Skin of body (tissue), 1 donor: ENCODE measurements at regions not wholly inside any gene's neighbourhood (a gene's known extent, or its start where the extent isn't known, plus 50 kb on each side); places are given as distances from the start of the nearest gene placed in this dataset.

Source experiments
- DNase-seq: peaks from one replicate; lab custom pipeline; 2025; lab: John Stamatoyannopoulos, UW

GRCh38 chr9:7243838-7244237 lies 486.1 kb downstream of the KDM4C start:
- DNase-seq: no peak

DNA sequence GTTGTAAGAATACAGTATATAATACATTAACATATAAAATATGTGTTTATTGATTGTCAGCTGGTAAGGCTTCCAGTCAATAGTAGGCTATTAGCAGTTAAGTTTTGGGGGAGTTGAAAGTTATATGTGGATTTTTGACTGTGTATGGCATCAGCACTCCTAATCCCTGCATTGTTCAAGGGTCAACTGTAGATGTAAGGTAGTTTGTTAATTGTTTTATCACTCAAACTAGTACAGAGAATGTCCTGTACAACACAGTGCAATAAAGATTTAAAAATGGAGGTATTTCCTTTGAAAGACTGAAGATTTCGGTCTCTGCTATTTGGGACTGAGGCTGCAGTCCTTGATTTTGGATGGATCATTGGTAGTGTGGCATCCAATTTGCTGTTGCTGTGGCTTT lies 484.4 kb downstream of the KDM4C start:
- no peak for DNase-seq

GRCh38 chr9:7241694-7242093 lies 483.9 kb downstream of the KDM4C start:
- DNase-seq: no peak

DNA sequence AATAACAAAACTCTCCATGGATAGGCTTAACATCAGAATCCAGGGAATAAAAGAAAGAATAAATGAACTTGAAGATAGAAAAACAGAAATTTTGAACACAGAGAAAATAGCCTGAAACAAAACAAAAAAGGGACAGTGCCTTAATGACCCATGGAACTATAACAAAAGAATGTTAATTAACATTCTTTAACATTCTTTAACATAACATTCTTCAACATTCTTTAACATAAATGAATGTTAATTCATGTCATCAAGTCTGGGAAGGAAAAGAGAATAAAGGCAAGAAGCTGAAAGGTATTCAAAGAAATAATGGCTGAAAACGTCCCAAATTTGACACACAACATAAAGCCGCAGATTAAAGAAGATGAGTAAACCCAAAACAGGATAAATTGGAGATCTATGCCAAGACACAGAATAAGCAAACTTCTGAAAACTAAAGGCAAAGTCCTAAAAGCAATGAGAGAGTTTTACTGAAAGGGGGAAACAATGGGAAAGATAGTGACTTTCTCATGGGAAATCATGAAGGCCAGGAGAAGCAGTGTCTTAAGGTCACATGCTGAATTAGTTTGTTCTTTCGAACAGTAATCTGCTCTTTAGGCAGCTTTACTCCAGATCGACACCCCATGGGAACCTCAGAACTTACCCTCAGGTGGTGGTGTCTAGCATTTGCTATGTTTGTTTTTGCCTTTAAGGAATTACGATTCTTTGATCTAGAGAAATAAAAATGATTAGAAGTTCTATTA lies 483.0 kb downstream of the KDM4C start:
- DNase-seq: no peak

DNA sequence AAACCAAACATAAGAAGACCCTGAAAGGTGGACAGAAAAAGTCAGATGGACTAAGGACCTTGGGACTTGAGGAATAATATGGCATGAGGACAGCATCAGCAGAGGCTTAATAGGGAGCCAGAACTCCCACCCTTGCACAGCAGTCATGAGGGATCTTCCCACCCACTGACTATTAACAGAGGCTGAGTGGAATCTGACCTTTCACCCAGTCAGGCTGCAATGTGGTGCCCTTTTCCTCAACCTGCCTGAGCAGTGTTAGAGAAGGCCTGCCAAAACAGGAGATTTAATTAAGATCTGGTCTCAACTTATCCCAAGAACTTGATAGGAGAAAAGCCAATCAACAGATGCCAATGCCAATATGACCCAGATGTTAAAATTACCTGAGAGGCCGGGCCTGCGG lies 481.9 kb downstream of the KDM4C start:
- no peak for DNase-seq

DNA sequence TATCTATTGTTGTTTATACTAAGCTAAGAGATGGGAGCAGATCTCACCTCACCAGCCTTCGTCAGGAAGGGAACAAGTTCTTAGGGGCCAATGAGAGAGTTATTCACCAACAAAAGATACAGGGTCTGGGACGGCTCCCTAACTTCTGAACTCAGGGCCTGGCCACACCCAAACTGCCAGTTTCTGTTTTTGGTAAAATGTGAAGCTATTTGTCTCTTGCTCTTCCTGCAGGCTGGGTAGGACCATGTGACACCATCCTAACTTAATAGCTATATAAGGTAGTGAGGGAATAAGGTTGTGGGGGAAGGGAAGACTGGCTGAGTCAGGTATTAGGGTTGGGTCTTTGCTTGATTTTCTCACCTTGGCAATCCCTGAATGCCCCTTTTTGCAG lies 480.5 kb downstream of the KDM4C start:
- no peak for DNase-seq

DNA sequence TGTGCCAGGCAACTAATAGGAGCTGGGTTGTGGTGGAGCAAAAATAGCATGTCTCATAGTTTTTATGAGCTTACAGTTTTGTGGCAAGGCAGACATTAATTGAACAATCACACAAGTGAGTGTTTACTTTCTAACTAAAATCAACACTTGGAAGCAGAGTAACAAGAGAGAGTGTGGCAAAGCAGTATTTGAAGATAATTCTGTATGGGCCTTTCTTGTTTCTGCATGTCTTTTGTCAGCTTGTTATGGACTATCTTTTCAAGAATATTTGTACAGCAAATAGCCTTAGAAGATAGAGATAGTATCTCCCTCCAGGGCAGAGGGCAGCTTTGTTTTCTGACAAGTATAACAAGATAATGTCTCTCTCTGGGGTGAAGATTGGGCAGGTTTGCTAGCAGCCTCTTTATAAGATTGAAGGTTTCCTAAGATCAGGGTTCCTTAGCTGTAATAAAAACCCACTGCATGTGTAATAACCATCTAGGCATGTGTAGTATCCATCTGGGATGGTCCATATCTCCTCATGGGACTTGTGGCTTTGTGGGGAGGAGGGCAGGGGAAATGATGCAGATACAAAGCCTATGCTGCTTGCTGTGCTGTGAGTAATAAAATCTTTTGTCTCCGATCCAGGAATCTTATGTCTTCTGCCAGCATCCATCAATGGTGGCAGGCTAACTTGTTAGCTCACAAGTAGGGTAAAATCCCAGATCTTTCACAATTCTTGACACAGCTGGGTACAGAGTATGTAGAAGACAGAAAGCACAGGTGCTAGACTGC lies 479.9 kb downstream of the KDM4C start:
- DNase-seq: no peak

GRCh38 chr9:7236186-7236585 lies 478.4 kb downstream of the KDM4C start:
- DNase-seq: no peak

DNA sequence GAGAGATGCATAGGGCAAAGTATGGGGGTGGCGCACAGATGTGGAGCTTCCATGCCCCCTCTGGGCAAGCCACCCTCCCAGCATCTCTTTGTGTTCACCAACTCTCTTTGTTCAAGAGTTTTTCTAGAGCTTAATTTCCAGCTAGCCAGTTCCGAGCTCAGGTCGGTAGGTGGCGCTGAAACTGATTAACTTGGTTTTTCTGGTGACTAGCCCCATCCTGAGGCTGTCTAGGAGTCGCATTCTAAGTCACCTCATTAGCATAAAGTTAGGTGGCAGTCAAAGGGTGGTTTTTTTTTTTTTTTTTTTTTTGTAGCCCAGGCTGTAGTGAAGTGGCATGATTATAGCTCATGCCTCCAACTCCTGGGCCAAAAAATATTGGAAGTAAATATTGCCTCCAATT lies 476.4 kb downstream of the KDM4C start:
- DNase-seq: no peak

DNA sequence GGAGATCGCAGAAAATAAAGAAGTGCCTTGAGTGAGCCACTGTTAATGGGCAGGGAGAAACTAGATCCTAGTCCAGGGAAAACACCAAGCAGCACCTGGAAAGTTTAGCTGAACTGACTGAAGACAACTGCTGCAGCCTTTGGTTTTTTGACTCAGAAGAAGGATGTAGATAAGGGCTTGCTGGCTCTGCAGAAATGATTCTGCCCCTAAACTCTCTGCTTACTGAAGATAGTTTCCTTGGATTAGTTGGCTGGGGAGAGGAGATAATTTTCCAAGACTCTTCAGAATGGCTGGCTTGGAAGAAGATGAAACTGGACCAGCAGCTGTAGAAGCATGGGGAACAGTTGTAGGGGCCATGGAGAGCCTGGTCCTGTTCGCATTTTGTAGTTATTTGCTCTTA lies 471.8 kb downstream of the KDM4C start:
- no peak for DNase-seq

DNA sequence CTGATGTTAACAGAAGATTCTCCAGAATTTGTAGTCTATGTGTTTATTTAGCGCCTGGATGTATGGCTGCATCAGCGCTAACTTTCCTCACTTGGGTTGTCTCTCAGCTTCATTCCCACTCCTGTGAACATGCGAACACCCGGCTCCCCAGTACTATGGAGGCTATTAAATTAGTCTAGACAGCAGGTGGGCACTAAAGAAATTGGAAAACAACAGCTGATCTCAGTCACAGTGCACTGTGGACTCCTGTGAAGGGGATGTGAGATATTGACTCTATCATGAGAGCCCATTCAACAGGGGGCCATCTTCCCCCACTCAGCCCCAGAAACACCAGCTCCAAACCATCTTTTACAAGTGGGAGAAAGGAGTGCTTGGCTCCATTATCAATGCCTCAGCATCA lies 471.0 kb downstream of the KDM4C start:
- DNase-seq: no peak

GRCh38 chr9:7227951-7228350 lies 470.2 kb downstream of the KDM4C start:
- DNase-seq: no peak

DNA sequence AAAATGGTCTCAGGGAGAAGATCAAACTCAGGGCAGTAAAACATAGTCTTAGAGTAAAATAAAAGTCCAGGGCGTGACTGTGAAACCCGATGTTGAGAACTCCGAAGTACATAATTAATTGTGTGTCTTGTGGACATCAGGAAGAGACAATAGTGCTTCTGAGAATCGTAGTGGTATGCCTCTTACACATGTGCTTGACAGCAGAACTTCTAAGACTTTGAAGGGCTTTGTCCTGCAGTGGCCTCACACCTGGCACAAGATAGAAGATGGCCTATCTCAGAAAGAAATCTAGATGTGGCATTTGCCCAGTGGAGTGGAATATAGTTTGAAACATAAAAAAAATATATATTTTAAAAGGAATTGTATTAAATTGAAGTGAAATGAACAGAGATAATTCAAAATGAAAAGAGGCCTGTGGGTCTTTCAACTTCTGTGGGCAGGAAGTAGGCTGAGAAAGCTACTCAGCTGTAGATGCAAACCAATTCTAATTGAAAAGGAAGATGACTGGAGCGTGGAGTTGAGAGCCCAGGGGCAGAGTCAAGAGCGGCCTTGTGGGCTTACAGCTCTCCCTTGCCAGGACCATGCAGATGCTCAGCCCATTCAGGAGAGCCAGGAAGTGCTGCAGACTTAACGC lies 468.4 kb downstream of the KDM4C start:
- no peak for DNase-seq
